Activated CD8-positive, alpha-beta memory T cell treated with anti-CD3 and anti-CD28 coated beads, Interleukin-2, amount 50 U/mL, for 48 hours (primary cell): ENCODE measurements at regions not wholly inside any gene's neighbourhood (a gene's known extent, or its start where the extent isn't known, plus 50 kb on each side); places are given as distances from the start of the nearest gene placed in this dataset.

ENCODE experiments used
- DNase-seq: peaks from one replicate; pipeline ENCODE4 v3.0.0-alpha.2; 2020

DNA sequence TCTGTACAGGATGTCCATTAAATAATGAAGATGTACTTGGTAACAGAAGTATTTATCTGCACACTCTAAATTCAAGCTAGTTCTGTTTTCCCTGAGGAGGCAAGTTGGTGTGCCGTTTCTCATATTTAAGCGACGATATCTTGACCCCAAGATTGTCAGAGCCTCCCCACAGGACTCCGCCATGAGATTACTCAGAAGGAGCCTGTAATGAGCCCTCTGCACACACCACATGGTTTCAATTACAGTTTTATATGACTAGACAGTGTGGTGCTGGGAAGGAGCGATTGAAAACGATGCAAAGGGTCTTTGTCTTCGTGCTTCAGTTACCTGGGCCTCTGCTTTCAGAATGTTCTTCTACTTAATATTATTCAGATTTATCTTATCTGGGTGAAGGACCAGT is 840.4 kb upstream of the WWC1 start:
- DNase-seq: no peak

DNA sequence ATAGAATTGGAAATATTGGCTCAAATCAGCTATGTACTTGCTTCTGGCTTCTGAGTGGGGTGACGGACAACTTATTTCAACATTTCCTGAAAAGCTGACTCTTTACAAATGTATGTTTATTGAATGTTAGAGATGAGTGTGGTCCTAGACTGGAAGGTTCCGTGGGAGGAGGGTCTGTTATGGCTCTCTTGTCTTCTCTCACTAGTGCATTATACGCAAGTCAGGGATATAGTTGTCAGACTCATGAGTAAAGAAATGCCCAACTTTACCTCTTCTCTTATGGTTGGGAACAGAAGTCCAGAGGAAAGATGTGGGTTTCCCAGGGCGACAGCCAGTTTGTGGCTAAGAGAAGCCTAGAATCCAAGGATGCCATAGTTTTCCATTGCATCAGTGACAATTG is 839.3 kb upstream of the WWC1 start:
- DNase-seq: no peak

DNA sequence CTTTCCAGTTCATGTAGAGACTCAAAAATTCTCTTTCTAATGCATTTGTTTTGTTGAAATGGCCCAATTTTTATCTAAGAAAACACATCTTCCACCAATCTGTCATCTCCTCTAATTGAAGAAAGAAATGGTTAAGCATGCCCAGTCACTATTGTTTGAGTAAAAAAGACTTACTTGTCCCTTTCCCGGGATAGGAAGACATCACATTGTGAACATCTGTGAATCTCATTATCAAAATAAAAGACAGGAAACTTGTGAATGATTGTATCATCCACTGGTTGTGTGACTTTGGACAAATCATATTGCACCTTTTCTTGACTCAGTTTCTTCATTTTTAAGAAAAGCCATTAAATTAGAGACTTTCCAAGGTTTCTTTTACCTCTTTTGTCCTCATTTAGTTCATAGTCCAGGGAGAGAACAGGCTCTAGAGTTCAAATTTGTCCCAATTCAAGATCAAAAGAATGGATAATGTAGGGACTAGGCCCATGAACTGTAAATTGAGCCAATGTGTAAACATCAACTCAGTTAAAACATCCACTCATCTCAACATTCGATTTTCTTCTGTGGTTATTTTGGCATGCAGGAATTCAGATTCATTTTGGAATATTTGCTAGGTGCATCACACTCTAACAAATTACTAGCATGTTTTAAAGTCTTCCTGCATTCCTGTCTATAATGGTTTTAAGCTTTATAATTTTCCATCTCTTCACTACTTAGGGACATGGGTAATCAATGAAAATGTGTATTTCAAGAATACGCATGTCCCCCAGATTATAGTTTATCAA is 838.0 kb upstream of the WWC1 start:
- DNase-seq: no peak

DNA sequence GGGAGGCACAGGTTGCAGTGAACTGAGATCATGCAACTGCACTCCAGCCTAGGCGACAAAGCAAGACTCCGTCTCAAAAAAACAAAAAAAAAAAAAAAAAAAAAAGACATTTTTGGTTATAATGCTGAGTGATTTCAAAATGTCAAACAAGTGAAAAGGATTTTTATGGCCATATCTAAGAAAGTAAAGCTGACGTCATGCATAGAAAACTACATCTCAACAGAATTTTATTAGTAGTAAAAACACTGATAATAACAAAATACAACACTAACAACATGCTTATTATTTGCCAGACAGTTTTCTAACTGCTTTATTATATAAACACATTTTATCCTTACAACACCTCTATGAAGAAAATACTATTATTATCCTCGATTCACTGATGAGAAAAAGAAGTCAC is 833.0 kb upstream of the WWC1 start:
- DNase-seq: no peak

DNA sequence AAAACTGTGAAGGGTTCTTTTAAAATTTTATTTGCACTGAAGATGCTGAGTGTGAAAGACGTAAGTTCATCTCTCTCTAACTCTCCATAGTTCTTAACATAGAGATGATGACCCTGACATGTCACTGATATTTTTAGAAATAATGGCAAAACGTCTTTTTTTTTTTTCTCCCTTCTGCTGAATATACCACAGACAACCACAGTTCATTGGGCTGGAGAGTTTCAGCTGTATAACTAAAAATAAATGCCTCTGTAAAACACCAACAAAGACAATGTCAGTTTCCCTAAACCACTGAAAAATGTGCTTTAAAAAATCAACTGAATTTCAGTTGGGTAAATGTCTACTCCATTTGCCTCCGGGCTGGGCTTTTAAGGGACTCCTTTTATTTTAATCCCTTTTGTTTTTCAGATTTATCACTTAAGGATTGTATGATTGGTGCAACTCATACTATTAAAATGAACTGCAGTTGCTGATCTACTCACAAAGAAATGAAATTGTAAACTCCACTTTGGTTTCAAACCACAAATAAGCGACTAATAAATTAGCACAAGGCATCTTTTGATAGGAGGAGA is 830.9 kb upstream of the WWC1 start:
- DNase-seq: no peak

DNA sequence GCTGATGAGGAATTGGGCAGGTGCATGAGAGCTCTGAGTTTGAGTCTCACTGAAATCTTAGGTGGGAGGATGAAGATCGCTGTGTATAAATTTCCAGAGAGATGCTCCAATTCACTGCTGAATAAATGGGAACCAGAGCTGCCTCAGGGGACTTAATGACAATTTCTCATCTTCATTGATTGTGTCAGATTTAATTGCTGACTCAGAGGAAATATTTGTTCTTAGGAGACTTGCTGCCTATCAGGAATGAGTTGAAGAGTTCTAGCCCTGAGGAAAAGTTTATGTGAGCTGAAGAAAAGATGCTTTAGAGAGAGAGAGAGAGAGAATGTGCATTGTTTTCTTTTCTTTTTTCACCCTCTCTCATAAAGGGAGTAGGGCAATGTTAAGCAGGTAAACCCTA is 827.5 kb upstream of the WWC1 start:
- DNase-seq: no peak

DNA sequence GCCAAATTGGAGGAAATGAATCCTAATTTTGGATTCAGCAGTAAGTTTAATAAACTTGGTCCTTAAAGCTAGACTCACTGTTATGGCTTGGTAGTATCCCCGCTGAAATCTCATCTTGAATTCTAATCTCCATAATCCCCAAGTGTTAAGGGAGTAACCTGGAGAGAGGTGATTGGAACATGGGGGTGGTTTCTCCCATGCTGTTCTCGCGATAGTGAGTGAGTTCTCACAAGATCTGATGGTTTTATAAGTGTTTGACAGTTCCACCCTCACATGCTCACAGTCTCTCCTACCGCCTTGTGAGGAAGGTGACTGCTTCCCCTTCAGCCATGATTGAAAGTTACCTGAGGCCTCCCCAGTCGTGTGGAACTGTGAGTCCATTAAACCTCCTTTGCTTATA is 824.5 kb upstream of the WWC1 start:
- DNase-seq: no peak

DNA sequence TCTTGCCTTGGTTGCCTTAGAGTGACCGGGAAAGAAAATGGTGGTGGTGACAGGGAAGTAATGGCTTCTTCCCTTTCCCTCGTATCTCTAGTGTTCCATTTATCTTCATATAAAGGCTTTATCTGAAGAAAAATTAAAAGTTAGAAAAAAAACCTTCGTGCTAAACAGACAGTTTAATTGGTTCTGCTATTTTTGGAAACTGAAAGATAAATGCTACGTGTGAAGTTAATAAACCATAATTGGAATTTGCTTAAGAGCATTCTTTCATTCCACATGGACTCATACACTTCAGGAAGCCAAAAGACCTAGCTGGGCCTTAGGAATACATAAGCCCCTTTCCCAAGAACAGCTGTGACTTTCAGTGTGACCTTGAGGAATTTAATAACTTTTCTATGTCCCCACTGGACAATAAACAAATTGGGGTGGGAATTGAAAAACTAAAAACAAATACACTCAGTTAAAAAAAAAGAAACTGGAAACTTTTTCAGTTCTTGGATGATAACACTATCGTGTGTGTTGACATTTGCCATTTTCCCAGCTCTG is 818.8 kb upstream of the WWC1 start:
- DNase-seq: no peak

DNA sequence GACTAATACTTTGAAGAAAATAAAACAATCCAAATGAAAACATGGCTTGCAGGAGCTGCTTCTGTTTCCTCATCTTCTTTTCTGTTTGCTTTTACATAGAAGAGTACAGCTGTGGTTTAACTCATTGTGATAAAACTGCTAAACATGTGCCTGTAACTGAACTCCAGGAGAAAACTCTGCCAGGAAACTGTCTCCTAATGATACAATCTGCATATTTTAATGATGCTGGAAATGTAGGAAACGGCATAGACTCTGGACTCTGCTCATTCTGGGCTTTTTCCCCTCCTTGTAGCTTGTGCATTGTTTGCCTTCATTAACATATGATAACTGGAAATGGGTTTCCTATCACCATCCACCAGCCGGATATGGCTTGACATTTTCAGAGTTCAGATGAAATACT is 813.3 kb upstream of the WWC1 start:
- DNase-seq: no peak

DNA sequence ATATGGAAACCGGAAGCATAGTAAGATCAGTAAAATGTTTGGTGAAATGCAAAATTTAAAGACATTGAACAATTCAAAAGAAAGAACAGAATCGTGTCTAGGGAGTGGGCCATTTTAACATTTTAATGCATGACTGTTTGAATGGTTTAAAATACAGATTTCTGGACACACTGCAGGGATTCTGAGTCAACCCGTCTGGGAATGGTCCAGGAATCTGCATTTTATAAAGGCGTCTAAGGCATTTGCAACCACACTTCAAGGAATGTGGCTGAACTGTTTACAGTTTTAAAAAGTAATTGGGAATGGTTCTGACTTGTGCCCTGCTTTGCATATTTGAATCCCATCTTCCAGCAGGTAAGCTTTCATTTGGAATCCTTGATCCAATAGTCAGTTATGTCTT is 811.7 kb upstream of the WWC1 start:
- no peak for DNase-seq

DNA sequence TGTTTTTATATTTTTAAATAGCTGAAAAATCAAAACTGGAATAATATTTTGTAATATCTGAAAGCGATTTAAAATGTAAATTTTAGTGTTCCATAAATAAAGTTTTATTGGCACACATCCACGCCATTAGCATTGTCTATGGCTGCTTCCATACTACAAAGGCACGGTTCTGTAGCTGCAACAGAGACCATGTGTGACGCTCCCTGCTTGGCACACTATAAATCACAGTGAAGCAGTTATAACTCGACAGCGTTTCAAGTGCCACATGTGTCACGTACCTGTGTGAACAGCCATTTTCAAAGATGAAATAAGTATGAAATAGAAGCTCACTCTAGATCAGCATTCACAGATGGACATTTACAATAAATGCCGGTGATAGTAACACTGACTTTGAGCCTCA is 810.1 kb upstream of the WWC1 start:
- DNase-seq: no peak

DNA sequence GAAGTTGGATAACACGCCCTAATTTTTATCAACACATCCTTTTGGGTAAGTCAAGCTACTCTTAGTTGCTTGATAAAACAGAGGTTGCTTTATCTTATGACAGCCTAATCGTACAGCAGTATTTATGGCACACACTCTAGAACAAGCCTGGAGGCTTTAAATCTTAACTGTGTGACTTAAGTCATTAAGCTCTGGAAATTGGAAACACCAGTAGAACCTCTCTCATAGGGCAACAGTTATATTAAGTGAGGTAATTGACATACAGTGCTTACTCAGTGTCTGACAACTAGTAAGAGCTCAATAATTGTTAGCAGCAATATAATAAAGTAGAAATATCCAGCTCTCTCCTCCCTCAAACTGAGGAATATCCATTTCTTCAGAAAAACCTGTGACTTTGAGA is 808.9 kb upstream of the WWC1 start:
- no peak for DNase-seq

DNA sequence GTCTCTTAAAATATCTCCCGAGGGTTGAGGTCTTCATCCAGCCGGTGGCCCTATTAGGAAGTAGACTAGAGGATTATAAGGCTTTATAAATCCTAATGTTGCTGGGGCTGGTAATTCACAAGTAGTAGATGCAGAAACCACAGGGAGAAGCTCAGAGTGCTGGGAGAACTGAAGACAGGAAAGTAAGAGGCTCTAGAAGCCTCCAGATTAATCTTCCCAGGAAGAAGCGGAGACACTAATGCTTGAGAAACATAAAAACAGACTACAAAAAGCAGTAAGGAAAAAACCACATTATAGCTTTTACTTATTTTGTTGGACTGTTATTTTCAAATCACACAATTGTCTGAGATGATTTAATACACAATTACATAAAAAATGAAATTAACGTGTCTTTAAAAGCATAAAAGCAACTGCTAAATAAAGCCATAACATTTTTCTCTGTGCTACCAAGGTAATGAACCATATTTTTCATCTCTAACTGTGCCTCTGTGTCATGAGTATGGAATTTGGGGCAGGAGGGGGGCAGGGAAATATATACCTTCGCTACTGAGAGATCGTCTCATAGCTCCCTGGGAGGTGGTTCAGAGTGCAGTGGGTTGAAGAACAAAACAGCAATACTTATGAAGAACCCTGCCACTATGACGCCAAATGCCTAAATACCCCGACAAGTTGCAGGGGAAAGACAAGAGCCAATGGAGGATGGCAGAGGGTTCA is 806.2 kb upstream of the WWC1 start:
- no peak for DNase-seq

DNA sequence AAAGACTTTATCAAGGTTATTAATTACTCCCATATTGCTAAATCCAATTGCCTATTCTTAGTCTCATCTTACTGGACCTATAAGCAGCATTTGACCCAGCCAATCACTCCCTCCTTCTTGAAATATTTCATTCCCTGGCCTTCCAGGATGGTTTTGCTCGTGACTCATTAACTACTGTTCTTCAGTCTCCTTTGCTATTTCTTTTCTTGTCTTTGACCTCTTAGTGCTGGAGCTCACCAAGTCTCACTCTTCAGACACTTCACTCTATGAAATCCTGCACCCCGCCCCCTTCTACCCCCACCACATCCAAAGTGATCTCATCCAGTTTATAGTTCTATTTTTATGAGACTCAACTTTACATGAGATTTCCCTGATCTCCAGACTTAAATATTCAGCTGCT is 803.1 kb upstream of the WWC1 start:
- no peak for DNase-seq

DNA sequence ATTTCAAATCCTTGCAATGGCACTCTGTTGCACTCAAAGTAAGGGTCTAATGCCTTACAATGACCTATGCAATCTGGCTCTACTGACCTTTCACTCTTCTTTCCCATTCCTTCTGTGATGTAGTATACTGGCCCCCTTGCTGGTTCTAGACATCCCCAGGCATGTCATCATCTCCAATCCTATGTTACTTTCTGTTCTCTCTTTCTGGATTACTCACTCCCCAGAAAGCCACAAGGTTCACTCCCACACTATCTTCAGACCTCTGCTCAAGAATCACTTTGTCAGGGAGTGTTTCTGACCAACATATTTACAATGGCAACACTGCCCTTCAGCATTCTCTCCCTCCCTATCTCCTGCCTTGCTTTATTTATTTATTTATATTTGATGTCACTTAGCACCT is 802.2 kb upstream of the WWC1 start:
- DNase-seq: no peak

DNA sequence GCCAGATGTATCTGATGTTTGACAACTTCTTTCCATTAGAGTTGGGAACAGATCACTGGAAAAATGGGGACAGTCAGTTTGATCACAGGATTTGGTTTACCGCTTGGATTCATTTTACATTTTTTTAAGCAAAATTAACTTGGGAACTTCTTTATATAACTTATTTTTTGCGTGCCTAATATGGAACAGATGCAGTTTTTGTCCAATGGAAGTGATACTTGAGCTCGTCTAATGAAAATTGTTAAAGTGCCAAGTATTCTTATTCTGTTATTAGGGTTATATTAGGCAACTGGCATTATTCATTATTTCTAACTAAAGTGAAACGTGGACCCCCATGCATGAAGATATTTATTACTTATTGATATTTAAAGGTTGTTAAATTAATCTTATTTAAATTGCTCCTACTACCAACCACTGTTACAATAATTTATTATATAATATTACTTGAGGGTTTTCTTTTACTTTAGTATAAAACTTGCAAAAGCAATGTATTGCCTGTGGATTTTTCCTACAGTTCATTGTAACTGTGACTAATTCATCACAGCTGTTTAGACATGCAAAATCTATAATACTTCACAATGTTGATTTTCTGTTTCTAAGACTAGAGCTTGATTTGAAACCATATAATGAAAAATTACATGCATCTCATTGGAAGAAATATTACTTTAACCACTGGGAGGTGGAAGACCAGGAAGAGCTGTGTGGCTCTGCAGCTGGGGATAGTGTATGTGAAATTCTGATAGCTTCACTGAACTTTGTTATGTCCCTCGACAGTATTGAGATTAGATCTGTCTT is 787.3 kb upstream of the WWC1 start:
- no peak for DNase-seq

DNA sequence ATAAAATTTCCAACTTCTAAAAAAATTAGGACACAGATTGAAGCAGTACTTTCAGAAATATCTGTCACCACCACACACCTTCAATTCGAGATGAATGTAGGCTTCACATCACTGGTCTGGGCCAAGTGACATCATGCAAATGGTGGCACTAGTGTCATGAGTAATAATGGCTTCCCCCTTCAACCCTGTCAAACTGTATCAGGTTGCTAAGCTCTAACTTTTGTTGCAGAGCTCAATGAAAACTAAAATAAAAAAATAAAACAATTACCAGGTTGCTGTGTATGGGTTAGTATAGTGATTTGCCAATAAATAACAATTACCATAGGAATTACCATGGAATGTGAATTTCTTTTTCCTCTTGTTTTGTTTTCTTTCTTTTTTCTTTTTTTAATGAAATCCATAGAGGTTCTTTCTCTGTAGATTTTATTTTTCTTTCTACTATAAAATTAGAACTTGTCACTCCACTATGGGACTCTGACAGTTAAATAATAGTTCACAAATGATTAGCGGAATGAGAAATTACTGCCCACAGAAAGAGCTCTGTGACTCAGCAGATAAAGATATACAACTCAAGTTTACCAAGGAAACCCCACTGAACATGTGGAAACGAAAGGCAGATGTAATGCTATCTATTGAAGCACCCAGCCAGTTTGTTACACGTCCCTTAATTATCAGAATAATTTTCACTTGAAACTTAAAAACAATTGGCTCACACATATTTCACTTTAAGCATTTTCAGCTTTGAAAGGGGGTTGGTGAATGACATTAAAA is 783.8 kb upstream of the WWC1 start:
- no peak for DNase-seq

DNA sequence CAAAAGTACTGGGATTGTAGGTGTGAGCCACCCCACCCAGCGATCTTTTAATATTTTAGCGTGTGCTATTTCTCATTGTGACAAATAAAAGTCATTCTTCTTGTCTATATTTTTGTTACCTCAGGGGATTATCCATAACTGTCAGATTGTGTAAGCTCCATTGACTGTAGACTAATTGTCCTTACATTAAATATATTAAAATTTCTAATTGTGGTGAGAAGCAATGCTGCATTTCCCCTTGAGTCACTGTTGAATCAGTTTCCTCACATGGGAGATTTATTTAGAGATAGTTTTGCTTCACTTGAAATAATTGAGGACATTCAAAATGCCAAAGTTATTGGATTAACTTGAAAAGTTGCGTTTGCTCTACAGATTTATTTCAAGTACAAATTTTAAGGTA is 782.4 kb upstream of the WWC1 start:
- DNase-seq: no peak

DNA sequence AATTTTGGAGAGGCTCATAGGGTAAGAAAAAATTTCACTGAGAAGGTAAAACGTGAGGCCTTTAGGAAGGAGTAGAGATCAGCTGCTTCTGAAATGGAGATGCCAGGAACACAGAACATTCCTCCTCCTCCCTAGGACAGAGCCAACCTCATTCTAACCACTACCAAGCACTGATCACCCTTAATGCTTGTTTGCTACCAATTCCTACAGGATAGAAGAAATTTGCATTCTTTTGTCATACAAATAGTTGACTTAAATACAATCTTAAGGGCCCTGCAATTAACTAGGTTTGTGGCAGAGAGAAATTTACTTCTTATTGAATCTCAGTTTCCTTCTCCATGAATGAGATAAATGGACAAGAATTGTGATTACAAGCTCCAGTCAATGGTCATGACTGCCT is 780.2 kb upstream of the WWC1 start:
- DNase-seq: no peak

DNA sequence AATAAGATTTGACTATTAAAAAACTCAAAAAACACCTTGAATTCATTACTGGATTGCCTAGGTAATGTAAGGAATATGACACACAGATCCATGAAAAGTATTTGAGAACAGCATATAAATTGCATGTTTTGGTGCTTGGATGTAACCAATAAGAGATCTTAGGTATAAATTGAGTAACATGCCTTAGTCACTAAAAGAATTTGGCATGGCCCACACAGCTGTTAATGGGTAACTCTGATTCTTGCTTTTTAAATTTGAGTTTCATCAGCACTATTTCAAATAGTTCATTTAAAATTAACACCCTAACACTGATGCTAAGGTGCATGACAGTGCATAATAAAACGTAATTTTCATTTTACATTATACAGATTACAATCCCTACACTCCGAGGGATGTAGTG is 779.3 kb upstream of the WWC1 start:
- no peak for DNase-seq

DNA sequence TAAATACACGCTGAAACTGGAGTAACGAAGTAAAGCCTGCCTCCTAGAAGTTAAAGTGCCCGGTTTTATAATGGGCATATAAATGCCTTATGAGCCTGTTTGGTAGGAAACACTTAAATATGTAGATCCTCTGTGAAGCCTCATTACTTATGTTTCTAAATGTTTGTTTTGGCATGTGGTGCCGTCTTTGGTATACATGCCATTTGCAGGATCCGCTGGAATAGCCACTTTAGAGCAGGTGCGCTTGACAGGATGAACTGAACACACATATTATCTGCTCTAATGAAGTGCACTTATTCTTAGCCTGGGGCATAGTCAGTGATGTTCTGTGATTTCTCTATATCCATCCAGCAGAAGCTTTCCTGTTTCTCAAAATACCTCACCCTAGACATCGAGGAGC is 778.1 kb upstream of the WWC1 start:
- DNase-seq: no peak

DNA sequence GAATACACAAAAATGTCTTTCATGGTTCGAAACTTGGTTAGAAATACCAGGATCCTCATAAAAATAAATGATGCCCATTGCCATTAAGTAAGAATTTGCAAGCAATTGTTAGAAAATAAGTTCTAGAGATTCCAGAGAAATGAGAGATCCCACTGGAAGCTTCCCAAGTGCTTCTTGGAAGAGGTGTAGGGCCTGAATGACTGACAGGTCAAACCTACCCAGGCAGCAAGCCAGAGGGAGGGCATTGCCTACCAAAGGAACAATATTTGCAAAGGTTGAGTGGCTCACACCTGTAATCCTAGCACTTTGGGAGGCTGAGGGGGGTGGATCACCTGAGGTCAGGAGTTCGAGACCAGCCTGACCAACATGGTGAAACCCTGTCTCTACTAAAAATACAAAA is 777.0 kb upstream of the WWC1 start:
- DNase-seq: no peak

DNA sequence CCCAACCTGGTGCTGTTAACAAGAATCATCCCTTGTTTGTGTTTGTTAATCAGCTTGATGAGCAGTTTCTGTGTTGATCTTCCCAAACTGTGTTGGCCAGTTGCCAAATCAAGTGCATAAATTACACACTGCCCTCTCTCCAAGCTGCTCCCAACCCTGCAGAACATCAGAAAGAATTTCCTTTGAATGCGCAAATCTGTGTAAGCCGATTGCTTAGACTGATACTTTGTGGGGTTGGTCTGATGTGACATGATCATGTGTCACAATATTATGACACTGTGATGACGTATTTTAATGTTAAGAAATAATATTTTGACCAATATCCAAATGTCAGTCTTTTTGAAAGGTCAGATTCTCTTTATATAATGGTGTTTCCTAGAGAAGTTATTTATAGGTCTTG is 766.4 kb upstream of the WWC1 start:
- no peak for DNase-seq
